B cell (primary cell): ENCODE measurements at regions not wholly inside any gene's neighbourhood (a gene's known extent, or its start where the extent isn't known, plus 50 kb on each side); places are given as distances from the start of the nearest gene placed in this dataset.

Source experiments
- EZH2 ChIP-seq: IDR thresholded peaks from 2 replicates; pipeline ENCODE4 v1.6.1; 2012; ENCODE audit warnings: borderline replicate concordance, low read depth, mild to moderate bottlenecking, moderate library complexity, low read length; ENCODE audit not compliant: insufficient read depth, poor library complexity, severe bottlenecking
- TF ChIP-seq, protein P1 (sequence below): fragments of 200-600 bp; IDR thresholded peaks from one replicate; pipeline ENCODE4 v1.8.0; 2022; ENCODE audit warnings: antibody characterized with exemption, mild to moderate bottlenecking

DNA sequence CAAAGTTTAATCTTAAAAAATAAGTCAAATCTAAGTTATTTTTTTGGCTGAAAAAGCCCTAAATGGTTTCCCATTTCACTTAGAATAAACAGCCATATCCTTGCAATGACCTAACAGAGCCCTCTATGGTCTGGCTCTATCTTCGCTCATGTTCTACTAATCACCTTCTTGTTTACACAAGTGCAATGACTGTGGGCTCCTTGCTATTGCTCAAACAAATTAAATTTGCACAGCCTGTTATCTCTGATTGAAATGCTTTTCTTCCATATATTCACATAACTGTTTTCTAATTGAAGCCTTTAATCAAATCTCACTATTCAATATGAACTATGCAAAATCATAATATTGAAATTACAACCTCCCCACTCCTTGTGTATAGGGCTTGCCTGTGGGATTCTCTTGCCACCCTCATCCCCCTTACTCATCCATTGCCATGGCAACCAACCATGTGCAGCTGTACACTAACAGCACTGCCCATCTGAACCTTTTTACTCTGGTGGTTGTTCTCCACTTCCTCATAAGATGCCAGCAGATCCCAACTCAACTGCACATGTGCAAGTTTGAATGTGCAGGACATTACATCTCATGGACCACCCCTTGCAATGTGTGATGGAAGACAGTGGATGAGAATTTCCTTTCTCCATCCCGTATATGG, 1083.2 kb downstream of the SOCS6 start:
- no peak for TF ChIP-seq EZH2
- TF ChIP-seq, protein P1, sequence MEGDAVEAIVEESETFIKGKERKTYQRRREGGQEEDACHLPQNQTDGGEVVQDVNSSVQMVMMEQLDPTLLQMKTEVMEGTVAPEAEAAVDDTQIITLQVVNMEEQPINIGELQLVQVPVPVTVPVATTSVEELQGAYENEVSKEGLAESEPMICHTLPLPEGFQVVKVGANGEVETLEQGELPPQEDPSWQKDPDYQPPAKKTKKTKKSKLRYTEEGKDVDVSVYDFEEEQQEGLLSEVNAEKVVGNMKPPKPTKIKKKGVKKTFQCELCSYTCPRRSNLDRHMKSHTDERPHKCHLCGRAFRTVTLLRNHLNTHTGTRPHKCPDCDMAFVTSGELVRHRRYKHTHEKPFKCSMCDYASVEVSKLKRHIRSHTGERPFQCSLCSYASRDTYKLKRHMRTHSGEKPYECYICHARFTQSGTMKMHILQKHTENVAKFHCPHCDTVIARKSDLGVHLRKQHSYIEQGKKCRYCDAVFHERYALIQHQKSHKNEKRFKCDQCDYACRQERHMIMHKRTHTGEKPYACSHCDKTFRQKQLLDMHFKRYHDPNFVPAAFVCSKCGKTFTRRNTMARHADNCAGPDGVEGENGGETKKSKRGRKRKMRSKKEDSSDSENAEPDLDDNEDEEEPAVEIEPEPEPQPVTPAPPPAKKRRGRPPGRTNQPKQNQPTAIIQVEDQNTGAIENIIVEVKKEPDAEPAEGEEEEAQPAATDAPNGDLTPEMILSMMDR = no peak
